GM19351 (cell line): ENCODE measurements at regions not wholly inside any gene's neighbourhood (a gene's known extent, or its start where the extent isn't known, plus 50 kb on each side); places are given as distances from the start of the nearest gene placed in this dataset.

Experiments
- ATAC-seq: cut with Tn5 transposase; IDR thresholded peaks from one replicate; pipeline ENCODE4 v1.9.1; 2021; ENCODE audit warnings: mild to moderate bottlenecking, moderate library complexity; ENCODE audit not compliant: unreplicated experiment

DNA sequence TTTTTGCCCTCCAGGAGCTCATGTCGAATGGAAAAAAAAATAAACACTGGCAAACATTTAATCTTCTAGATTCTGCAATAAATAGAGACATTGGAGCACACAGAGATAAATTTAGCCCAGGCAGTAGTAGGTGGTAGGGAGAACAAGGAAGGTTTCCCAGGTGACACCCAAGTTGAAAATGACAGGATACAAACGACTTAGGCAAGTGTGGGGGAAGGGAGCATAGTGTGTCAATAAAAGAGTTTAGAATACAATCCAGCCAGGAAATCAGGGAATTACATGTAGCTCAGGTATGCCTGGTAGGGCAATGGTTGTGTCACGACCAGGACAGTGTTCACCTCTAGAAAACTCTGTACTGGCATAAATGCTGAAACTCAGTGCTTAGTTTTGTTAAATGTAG is 364.6 kb upstream of the AGTR1 start:
- ATAC-seq = no peak

GRCh38 chr3:148335612-148336011 is 362.1 kb upstream of the AGTR1 start:
- ATAC-seq = no peak

GRCh38 chr3:148343416-148343815 is 354.3 kb upstream of the AGTR1 start:
- ATAC-seq = no peak

DNA sequence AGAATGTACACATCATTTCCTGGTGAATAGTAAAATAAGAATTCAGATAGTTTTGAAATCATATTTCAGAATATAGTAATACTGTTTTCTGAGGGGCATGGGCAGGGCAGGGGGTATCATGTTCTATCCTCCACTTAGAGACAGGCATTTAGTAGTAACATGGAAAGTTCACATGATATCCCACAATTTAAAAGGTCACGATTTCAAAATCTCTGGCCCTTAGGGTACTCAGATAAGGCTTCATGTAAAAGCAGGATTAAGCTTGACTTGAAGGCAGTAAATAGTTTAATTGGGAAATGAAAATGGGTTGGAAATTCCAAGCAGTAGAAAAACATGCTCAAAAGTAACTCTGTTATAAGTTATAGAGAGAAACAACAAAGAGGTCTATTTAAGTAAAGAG is 353.2 kb upstream of the AGTR1 start:
- ATAC-seq = no peak

DNA sequence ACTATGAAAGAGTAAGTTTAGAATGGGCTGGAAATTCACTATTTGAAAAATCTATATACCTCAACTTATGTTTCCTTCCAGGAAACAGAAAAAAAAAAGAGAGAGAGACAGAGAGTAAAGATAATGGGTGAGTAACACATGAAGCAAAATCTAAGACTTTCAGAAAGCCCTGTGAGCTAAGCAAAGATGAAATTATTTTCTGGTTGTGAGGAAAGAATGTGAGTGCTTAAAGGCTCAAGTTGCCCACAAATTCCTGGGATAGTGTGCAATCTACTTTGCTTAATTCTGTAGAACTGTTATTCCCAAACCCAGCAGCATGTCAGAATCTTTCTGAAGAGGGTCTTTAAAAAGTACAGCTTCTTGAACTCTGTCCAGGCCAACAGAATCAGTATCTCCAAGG is 337.7 kb upstream of the AGTR1 start:
- ATAC-seq = no peak

DNA sequence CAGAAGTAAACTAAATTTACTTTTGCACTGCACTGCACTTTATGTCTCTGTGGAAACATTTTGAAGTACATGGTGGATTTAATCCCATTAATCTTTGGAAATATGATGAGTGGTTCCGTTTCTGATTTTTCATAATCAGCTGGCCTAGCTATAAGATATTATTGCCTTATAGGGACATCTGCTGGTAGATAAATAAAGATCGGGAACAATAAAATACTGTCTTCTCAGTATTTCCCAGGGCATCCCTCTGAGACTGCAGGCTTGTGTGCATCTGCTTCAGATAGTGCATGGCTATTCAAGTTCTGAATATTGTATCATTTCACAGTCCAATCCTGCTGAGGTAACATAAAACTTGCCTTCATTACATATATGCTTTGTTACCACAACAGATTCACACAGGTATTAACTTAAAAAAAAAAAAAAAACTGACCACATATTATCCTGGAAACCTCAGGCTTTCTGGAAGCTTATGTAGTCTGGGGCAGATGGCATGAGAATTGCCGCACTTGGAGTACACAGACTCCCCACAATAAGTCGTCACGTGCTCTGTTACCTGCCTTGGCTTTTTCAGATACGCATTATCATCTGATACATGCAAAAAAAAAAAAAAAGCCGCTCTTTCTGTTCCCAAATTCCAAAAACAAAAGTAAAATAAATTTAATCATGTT is 330.8 kb upstream of the AGTR1 start:
- peak; percentile 52 for ATAC-seq

DNA sequence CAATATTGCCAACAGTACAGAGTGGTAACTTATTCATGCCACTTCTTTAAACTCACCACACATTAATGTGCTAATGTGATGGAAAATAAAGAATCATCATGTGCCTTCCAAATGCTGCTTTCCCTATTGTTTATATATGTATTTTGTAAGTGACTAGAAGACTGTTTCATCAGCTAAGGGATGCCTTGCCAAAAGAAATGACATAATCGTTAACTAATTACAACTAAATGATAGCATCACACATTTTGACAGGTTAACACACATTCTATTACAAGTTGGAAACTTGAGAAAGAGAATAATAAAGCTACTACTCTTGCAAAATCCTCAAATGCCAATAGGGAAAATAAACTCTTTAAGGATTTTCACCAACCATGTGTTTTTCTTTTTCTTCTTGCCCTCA is 329.9 kb upstream of the AGTR1 start:
- no peak for ATAC-seq

- ATAC-seq = no peak
Observed at GRCh38 chr3:148369381-148369780, 328.3 kb upstream of the AGTR1 start.

- no peak for ATAC-seq
Observed at GRCh38 chr3:148372206-148372875, 325.4 kb upstream of the AGTR1 start.

DNA sequence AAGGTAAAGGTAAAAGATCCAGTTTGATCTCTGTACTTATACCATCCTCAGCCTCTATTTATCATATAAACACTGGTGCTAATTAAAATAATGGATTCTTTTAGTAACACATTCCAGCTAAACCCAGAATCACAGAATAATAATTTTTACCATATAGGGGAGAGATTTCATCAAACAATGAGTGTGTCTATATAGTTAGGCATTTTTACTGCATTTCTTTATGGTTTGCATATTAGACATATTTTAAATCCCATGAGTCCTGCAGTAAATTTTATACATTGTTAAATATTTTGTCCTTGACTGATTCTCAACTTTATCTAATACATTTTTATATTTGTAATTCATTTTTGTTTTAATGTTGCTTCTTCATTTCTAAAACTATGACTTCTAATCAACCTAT is 323.7 kb upstream of the AGTR1 start:
- ATAC-seq = no peak

DNA sequence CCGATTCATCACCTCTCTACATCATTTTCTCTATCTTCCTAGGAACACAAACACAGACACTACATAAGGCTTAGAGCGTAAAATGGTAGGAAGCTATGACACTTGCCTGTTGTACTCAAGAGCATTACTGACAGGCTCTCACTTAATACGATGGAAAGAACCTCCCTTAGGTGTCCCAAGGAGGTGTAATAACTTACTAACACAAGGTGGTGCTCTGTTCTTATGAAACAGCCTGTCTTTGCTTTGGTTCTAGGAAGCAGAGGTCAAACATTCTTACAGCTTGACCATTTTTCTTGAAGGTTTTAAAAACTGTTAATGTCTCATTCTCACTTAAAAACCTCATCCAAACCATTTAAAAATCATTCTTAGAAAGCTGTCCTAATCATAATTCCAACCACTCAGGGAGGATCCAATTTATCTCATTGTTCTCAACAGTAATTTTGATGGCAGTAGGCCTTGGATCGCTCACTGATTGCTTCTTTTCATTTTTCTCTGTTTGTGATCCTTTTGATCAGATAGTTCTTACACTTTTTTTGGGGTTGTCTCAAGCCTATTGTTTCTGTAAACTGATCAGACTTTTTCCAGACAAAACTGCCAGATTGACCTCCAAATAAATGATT is 317.8 kb upstream of the AGTR1 start:
- peak; percentile 97 for ATAC-seq

DNA sequence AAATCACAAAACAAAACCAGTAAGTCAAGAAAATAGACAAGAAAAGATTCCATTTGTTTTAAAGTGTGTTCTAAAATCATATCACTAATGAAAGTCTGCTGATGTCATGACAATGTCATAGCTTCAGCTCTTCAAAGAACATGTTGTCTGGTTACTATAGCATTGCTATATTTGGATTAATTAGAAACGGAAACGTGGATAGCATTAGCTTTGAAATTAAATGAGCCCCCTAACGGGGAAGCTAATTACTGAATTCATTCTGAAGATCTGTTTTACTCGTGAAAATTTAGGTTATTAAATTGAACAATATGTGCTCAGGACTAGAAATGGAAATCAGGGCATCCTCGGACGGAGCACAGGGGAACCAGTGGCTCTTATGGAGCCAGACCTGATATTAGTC is 316.7 kb upstream of the AGTR1 start:
- ATAC-seq = no peak

DNA sequence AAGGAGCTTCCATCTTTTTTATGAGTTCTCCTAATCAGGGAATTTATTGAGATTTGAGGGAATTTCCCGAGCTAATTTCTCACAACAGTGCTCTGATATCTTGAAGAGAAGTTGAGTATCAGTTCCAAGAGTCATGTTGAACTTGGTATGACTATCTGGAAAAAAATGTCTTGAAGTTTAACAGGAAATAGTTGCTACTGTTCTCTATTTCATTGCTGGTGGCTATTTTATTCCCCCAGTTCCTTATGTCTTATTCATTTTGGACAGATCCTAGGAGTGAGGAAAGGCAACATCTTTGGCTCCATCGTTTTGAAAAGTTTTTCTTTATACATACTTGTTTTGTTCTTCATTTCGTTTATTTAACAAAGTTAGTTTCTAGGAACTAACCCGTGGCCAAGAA is 307.8 kb upstream of the AGTR1 start:
- ATAC-seq = no peak

DNA sequence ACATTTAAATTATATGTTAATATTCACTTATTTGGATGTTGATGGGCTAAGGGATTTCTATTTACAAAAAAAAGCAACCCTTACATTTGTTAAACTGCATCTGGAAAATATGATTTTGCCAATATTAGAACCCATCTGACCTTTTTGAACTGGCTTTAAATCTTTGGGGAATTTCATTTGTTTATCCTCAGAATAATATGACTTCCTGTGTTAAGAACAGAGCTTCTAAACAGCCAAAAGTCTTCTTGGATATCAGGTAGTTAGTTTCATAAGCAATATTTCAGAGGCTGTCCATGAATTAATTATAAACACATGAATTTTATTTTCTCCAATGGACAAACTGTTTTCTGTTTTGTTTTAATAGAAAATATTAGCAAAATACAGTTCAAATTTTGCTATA is 301.9 kb upstream of the AGTR1 start:
- ATAC-seq = no peak

DNA sequence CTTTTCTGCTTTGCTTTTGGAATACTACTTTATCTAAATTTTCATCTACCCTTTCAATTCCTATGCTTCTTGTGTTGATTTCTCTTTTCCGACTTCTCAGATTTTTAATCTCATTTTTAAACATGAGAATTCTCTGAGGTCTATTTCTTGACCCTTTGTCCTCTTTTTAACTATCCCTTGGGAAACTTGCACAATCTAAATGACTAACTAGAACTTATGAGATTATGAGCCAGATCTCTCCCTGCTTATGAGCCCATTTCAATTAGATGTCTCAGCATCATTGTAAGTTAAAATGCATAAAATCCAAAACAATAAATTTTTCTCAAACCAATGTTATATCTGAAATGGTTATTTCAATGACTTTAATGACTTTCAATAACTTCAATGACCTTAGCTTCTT is 296.9 kb upstream of the AGTR1 start:
- no peak for ATAC-seq

DNA sequence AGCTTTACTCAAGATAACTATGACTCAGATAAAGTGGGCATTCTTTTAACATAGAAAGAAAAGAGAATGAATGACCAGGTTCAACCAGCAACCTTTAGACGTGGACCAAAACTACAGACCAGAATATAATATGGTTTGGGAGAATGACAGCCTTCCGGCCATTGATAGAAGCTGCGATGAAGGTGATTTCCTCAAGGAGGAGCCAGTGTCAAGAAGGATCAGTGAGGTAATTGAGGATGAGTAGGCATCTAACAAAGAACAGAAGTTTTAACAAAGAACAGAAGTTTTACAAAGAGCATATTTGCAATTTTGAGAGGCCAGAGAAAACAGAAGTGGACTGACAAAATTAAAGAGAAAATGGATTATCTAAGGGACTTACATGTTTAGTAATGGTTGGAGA is 289.0 kb upstream of the AGTR1 start:
- ATAC-seq = no peak

- ATAC-seq = no peak
Observed at GRCh38 chr3:148420242-148420641, 277.5 kb upstream of the AGTR1 start.

DNA sequence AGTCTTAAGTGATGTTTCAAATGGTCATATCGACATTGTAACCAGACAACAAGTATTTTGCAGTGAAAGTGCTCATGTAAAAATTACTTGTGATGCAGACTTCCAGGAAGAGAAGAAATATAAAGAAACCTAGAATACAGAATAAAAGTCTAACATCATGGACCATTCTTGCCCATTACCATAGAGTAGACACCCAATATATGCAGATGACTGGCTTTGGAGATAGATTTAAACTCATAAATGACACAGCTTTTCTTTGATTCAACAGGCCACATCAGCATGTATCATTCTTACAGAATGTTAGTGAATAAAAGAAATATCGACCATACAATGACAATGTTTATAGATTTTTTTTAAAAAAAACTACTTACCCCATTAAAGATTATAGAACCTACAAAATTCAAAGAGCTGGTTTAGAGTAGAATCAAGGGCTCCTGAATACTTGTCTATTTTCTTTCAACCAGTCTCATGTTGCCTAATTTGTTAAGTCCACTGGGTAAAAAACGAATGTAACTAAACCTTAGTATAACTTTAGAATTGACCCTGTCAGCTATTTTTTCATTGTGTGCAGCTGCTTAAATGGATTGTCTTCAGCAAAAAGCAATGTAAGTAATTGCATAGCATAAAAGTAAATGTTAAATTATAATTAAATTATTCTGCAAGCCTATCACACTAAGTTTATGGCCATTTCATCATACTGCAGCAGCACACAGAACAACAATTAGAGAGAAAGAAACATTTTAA is 268.7 kb upstream of the AGTR1 start:
- no peak for ATAC-seq

GRCh38 chr3:148433665-148434064 is 264.0 kb upstream of the AGTR1 start:
- no peak for ATAC-seq

DNA sequence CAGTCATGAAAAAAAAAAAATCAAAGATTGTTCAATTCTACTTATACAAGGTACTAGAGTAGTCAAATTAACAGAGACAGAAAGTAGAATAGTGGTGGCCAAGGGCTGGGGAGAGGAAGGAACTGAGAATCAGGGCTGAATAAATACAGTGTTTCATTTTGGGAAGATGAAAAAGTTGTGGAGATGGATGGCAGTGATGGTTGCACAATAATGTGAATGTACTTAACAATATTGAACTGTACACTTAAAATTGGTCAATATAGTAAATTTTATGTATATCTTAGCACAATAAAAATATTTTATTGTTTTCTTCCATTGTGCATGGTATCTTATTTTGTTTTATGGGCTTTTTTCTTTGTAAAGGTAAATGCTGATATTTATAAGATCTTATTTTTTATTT is 262.2 kb upstream of the AGTR1 start:
- ATAC-seq = no peak

DNA sequence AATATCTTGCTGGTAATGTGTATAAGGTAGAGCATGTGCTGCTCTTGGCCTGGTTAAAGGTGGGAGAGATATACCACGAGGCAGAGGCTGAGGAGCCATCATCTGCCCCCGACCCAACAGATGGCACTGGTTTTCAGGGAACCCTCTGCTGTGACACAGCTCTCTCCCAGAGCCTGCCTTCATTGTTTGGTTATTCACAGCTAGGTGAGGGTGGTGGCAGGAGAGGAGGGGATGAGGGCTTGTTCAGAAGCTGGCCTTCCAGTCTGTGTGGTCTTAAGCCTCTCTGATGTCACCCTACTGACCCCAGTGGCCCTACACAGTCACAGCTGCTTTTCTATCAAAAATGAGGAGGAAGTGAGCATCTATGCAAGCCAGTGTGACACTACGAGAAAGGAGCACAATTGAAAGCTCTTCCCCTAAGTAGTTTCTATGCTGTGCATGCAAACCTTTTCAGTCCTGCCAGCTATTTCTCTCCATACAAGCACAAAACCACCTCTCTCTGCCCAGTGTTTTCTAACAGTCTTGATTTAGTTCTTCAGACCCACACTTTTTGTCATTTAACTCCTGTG is 258.4 kb upstream of the AGTR1 start:
- ATAC-seq = peak; percentile 74
